ENCODE measurements at regions not wholly inside any gene's neighbourhood (a gene's known extent, or its start where the extent isn't known, plus 50 kb on each side); places are given as distances from the start of the nearest gene placed in this dataset.

- no peak for TF ChIP-seq FOXM1 (IDR thresholded peaks at IDR 0.05; ENCODE audit: borderline replicate concordance)
- no peak for TF ChIP-seq NFRKB (IDR thresholded peaks at IDR 0.05)
- no peak for TF ChIP-seq LEF1 (IDR thresholded peaks at IDR 0.05; ENCODE audit: borderline replicate concordance)
- no peak for TF ChIP-seq ELF4 (IDR thresholded peaks at IDR 0.05)
- no peak for TF ChIP-seq L3MBTL2 (conservative IDR thresholded peaks at IDR 0.05)
- TF ChIP-seq HDGF (IDR thresholded peaks at IDR 0.05; ENCODE audit: borderline replicate concordance): no peak
- no peak for TF ChIP-seq ZNF384 (IDR thresholded peaks at IDR 0.05)
- no peak for TF ChIP-seq SUZ12 (IDR thresholded peaks at IDR 0.05)
- no peak for TF ChIP-seq SP1 (IDR thresholded peaks at IDR 0.05)
- TF ChIP-seq CTBP1 (IDR thresholded peaks at IDR 0.05; ENCODE audit: borderline replicate concordance): no peak
- no peak for TF ChIP-seq FOXK2 (IDR thresholded peaks at IDR 0.05)
- TF ChIP-seq ARNT (IDR thresholded peaks at IDR 0.05): no peak
- no peak for TF ChIP-seq PKNOX1 (IDR thresholded peaks at IDR 0.05)
- DNase-seq (ENCODE audit: extremely low spot score): no peak
- ChIA-PET POLR2A (no interaction called here), CTCF (no interaction called here)
Measured at GRCh38 chr5:110073534-110073933, 383.8 kb downstream of the MAN2A1 start.

- ChIA-PET CTCF (no interaction called here), POLR2A (no interaction called here)
- TF ChIP-seq ARNT (IDR thresholded peaks at IDR 0.05) (no peak), BHLHE40 (IDR thresholded peaks at IDR 0.05; ENCODE audit: borderline replicate concordance) (no peak), ELF4 (IDR thresholded peaks at IDR 0.05) (no peak), SUZ12 (IDR thresholded peaks at IDR 0.05) (no peak), LEF1 (IDR thresholded peaks at IDR 0.05; ENCODE audit: borderline replicate concordance) (no peak), ZNF384 (IDR thresholded peaks at IDR 0.05) (no peak), HDGF (IDR thresholded peaks at IDR 0.05; ENCODE audit: borderline replicate concordance) (no peak), FOXM1 (IDR thresholded peaks at IDR 0.05; ENCODE audit: borderline replicate concordance) (no peak), FOXK2 (IDR thresholded peaks at IDR 0.05) (no peak), PKNOX1 (IDR thresholded peaks at IDR 0.05) (no peak), FOXA1 (IDR thresholded peaks at IDR 0.05) (no peak), TARDBP (IDR thresholded peaks at IDR 0.05) (no peak), SP1 (IDR thresholded peaks at IDR 0.05) (no peak)
- DNase-seq (ENCODE audit: extremely low spot score): no peak
Measured at GRCh38 chr5:110075656-110076055, 385.9 kb downstream of the MAN2A1 start.

GRCh38 chr5:110077147-110077546 lies 387.4 kb downstream of the MAN2A1 start:
- DNase-seq (ENCODE audit: extremely low spot score): no peak
- ChIA-PET CTCF (no interaction called here), POLR2A (no interaction called here)
- TF ChIP-seq FOXM1 (IDR thresholded peaks at IDR 0.05; ENCODE audit: borderline replicate concordance): no peak
- TF ChIP-seq NFRKB (IDR thresholded peaks at IDR 0.05): no peak
- TF ChIP-seq ARNT (IDR thresholded peaks at IDR 0.05): no peak
- no peak for TF ChIP-seq SP1 (IDR thresholded peaks at IDR 0.05)
- no peak for TF ChIP-seq CTBP1 (IDR thresholded peaks at IDR 0.05; ENCODE audit: borderline replicate concordance)
- no peak for TF ChIP-seq ZNF384 (IDR thresholded peaks at IDR 0.05)

GRCh38 chr5:110082194-110082593 lies 392.5 kb downstream of the MAN2A1 start:
- no peak for DNase-seq (ENCODE audit: extremely low spot score)
- POLR2A ChIA-PET: no interaction called here
- CTCF ChIA-PET: no interaction called here
- no peak for TF ChIP-seq SUZ12 (IDR thresholded peaks at IDR 0.05)
- TF ChIP-seq FOXA1 (IDR thresholded peaks at IDR 0.05): no peak

- ChIA-PET CTCF (no interaction called here), POLR2A (no interaction called here)
- TF ChIP-seq PKNOX1 (IDR thresholded peaks at IDR 0.05) (no peak), LEF1 (IDR thresholded peaks at IDR 0.05; ENCODE audit: borderline replicate concordance) (no peak), BHLHE40 (IDR thresholded peaks at IDR 0.05; ENCODE audit: borderline replicate concordance) (no peak), L3MBTL2 (conservative IDR thresholded peaks at IDR 0.05) (no peak), HDGF (IDR thresholded peaks at IDR 0.05; ENCODE audit: borderline replicate concordance) (no peak)
- no peak for DNase-seq (ENCODE audit: extremely low spot score)
Measured at GRCh38 chr5:110082863-110083262, 393.1 kb downstream of the MAN2A1 start.

GRCh38 chr5:110085826-110086225 lies 396.1 kb downstream of the MAN2A1 start:
- TF ChIP-seq FOXA1 (IDR thresholded peaks at IDR 0.05): no peak
- no peak for TF ChIP-seq HDGF (IDR thresholded peaks at IDR 0.05; ENCODE audit: borderline replicate concordance)
- no peak for TF ChIP-seq SP1 (IDR thresholded peaks at IDR 0.05)
- TF ChIP-seq SUZ12 (IDR thresholded peaks at IDR 0.05): no peak
- TF ChIP-seq FOXK2 (IDR thresholded peaks at IDR 0.05): no peak
- no peak for TF ChIP-seq ZNF384 (IDR thresholded peaks at IDR 0.05)
- TF ChIP-seq CTBP1 (IDR thresholded peaks at IDR 0.05; ENCODE audit: borderline replicate concordance): no peak
- no peak for TF ChIP-seq TARDBP (IDR thresholded peaks at IDR 0.05)
- TF ChIP-seq PKNOX1 (IDR thresholded peaks at IDR 0.05): no peak
- TF ChIP-seq FOXM1 (IDR thresholded peaks at IDR 0.05; ENCODE audit: borderline replicate concordance): no peak
- TF ChIP-seq NFRKB (IDR thresholded peaks at IDR 0.05): no peak
- TF ChIP-seq ELF4 (IDR thresholded peaks at IDR 0.05): no peak
- no peak for TF ChIP-seq L3MBTL2 (conservative IDR thresholded peaks at IDR 0.05)
- no peak for TF ChIP-seq BHLHE40 (IDR thresholded peaks at IDR 0.05; ENCODE audit: borderline replicate concordance)
- TF ChIP-seq ARNT (IDR thresholded peaks at IDR 0.05): no peak
- TF ChIP-seq LEF1 (IDR thresholded peaks at IDR 0.05; ENCODE audit: borderline replicate concordance): no peak
- DNase-seq (ENCODE audit: extremely low spot score): no peak
- ChIA-PET POLR2A (no interaction called here), CTCF (no interaction called here)

All from HEK293T (cell line).